Lower lobe of right lung (tissue), 2 donors: ENCODE measurements at regions not wholly inside any gene's neighbourhood (a gene's known extent, or its start where the extent isn't known, plus 50 kb on each side); places are given as distances from the start of the nearest gene placed in this dataset.
A peak's percentile ranks its signal among the peaks of the same experiment; 100 is the strongest.

Experiments used
- ATAC-seq, 2 donors: fragments of 200-7000 bp; cut with Tn5 transposase; one replicate each; pipeline ENCODE4 v1.9.1; 2020 to 2022; ENCODE audit warnings: mild to moderate bottlenecking in 2 of 2, moderate library complexity in 2 of 2
- DNase-seq: peaks from one replicate; pipeline ENCODE4 v3.0.0-alpha.2; 2020
- H3K27ac ChIP-seq: fragments of 200-600 bp; one replicate; pipeline ENCODE4 v1.8.0; 2022
- H3K27me3 ChIP-seq: fragments of 200-600 bp; one replicate; pipeline ENCODE4 v1.8.0; 2022; ENCODE audit warnings: low read depth
- H3K36me3 ChIP-seq: fragments of 200-600 bp; one replicate; pipeline ENCODE4 v1.8.0; 2022; ENCODE audit warnings: mild to moderate bottlenecking
- H3K4me1 ChIP-seq: fragments of 200-600 bp; one replicate; pipeline ENCODE4 v1.8.0; 2022
- H3K4me3 ChIP-seq: fragments of 200-600 bp; one replicate; pipeline ENCODE4 v1.8.0; 2022; ENCODE audit warnings: mild to moderate bottlenecking
- H3K9me3 ChIP-seq: fragments of 200-600 bp; one replicate; pipeline ENCODE4 v1.8.0; 2022
- intact Hi-C: fragments of 100-400 bp; cut with DNase I; formaldehyde crosslinking; loops from one replicate; pipeline ENCODE4 v1.11.0; 2022
- TF ChIP-seq, protein P1 (sequence below): fragments of 200-600 bp; IDR thresholded peaks from one replicate; pipeline ENCODE4 v1.8.0; 2022; ENCODE audit warnings: antibody characterized with exemption, mild to moderate bottlenecking
- donor health status: DM: no; HTN: yes; CAD: no; lungs with severe emphysema.

DNA sequence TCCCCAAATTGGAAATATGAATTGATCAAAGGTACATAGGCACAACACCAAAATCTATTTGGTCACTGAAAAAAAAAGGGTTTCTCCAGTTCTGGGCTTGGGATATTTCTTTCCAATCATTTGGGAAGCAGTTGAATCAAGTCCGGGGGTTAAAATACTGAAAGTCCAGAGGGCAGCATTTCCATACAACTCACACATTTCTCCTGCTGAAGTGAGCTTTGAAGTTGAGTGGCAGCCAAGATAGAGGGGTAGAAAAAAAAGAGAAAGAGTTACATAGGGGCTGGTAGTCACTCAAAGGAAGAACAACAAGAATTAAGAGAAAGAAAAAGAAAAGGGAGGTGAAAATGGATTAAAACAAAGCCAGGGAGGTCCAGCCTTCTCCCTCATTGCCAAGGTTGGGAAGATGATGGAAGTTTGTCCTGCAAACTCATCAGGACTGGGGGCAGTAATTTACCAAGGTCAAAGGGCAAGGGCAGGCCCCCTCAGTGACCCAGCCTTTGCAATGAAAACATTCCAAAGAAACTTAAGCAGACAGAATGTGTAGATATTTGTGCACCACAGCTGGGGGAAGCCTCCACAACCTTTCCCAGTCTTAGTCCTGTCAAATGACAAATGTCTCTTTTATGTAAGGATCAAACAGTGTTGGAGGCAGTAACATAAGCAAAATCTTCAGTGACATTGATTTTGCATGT, 525.3 kb upstream of the JARID2 start:
- intact Hi-C loops: no loop called here
- peaks cover 33% of the 10 kb centered on the region for H3K4me1 ChIP-seq
- ATAC-seq (no peak), DNase-seq (no peak)
- H3K36me3 ChIP-seq: no peaks in the 10 kb centered on the region
- TF ChIP-seq, protein P1, sequence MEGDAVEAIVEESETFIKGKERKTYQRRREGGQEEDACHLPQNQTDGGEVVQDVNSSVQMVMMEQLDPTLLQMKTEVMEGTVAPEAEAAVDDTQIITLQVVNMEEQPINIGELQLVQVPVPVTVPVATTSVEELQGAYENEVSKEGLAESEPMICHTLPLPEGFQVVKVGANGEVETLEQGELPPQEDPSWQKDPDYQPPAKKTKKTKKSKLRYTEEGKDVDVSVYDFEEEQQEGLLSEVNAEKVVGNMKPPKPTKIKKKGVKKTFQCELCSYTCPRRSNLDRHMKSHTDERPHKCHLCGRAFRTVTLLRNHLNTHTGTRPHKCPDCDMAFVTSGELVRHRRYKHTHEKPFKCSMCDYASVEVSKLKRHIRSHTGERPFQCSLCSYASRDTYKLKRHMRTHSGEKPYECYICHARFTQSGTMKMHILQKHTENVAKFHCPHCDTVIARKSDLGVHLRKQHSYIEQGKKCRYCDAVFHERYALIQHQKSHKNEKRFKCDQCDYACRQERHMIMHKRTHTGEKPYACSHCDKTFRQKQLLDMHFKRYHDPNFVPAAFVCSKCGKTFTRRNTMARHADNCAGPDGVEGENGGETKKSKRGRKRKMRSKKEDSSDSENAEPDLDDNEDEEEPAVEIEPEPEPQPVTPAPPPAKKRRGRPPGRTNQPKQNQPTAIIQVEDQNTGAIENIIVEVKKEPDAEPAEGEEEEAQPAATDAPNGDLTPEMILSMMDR: no peak
- H3K9me3 ChIP-seq: no peaks in the 10 kb centered on the region
- H3K27ac ChIP-seq: peak overlapping the region; percentile 10
- H3K27me3 ChIP-seq: no peaks in the 10 kb centered on the region
- H3K4me3 ChIP-seq: no peak overlapping the region

DNA sequence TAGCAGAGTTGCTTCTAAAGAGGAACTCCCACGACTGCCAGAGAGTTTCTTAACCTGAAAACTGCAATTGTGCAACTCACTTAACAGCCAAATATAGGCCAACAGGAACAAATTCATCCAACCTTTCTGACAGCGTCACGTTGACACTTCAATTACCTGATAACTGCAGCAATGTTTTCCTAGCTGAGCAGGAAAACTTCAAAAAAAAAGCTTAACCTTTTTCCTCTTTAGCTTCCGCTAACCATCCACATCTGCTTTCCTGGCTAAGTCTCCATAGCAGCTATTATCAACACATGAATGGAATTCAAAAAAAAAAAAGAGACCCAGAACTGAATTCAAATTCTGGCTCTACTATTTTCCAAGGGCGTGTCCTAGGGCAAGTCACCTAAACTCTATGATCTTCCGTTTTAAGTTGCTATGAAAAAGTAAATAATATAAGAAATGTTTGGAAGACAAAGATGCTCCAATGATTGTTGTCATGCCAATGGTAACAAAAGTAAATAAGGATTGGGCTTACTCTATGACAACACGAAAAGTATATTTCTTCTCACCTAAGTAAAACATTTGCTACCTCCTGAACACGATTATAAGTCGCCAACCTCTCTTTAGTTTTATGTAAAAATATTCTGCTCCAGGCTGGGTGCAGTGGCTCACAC, 524.6 kb upstream of the JARID2 start:
- Histone ChIP-seq H3K4me3 (no peak overlapping the region), H3K27ac (peak overlapping the region; percentile 25), H3K27me3 (no peaks in the 10 kb centered on the region), H3K36me3 (no peaks in the 10 kb centered on the region), H3K4me1 (peaks cover 33% of the 10 kb centered on the region), H3K9me3 (no peaks in the 10 kb centered on the region)
- TF ChIP-seq, protein P1: no peak
- peak; percentile 78 to 86 for ATAC-seq
- DNase-seq: no peak
- intact Hi-C loops: no loop called here

GRCh38 chr6:14722001-14722562, 523.8 kb upstream of the JARID2 start:
- no peak overlapping the region for H3K27ac ChIP-seq
- no peaks in the 10 kb centered on the region for H3K36me3 ChIP-seq
- no peaks in the 10 kb centered on the region for H3K9me3 ChIP-seq
- ATAC-seq (no peak), DNase-seq (no peak)
- H3K4me1 ChIP-seq: peaks cover 36% of the 10 kb centered on the region
- intact Hi-C loops: no loop called here
- H3K4me3 ChIP-seq: no peak overlapping the region
- TF ChIP-seq, protein P1: no peak
- no peaks in the 10 kb centered on the region for H3K27me3 ChIP-seq

DNA sequence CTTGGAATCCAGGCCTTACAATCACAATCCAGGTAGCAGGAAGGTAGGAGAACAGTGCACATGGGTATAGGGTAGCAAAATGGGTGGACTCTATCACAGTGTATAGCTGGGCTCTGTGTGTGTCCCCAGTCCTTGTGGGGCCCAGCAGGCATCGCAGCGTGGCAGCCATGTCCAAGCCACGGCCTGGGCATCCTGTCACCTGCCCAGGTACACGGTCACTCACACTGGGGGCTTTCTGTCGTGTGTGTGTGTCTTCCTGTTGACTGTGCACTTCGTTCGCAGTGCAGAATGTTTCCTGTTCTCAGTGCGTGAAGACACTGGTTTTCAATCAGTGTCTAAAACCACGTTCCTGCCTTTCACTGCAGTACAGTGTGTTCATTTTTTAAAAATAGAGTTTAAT, 523.2 kb upstream of the JARID2 start:
- intact Hi-C loops: no loop called here

DNA sequence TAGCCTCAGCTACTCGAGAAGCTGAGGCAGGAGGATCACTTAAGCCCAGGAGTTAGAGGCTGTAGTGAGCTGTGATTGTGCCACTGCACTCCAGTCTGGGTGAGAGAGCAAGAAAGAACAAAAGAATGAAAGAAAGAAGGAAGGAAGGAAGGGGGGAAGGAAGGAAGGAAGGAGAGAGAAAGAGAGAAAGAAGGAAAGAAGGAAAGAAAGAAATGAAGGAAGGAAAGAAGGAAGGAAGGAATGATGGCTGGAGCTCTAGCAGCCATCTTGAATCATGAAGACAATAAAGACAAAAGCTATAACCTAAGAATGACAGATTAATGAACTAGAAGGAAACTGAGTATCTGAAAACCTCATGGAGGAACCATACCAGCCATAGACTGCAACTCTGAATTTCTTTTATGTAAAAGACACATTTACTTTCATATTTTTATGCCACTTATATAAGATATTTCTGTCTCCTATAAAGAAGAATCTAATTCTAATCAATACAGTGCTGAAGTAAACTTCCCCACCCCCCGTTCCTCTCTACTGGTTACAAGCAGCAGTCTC, 522.3 kb upstream of the JARID2 start:
- Histone ChIP-seq H3K4me3 (no peak overlapping the region), H3K9me3 (no peaks in the 10 kb centered on the region), H3K4me1 (peaks cover 49% of the 10 kb centered on the region), H3K27me3 (no peaks in the 10 kb centered on the region), H3K36me3 (no peaks in the 10 kb centered on the region), H3K27ac (no peak overlapping the region)
- DNase-seq: no peak
- intact Hi-C loops: no loop called here
- ATAC-seq: no peak
- TF ChIP-seq, protein P1: no peak

More for the DNA sequence above, 523.2 kb upstream of the JARID2 start:
- H3K36me3 ChIP-seq: no peaks in the 10 kb centered on the region
- H3K27ac ChIP-seq: no peak overlapping the region
- H3K4me1 ChIP-seq: peaks cover 42% of the 10 kb centered on the region
- DNase-seq (no peak), ATAC-seq (no peak)
- H3K27me3 ChIP-seq: no peaks in the 10 kb centered on the region
- H3K4me3 ChIP-seq: no peak overlapping the region
- TF ChIP-seq, protein P1: no peak
- H3K9me3 ChIP-seq: no peaks in the 10 kb centered on the region
